Activated naive CD8-positive, alpha-beta T cell treated with anti-CD3 and anti-CD28 coated beads for 36 hours (primary cell): ENCODE measurements at regions not wholly inside any gene's neighbourhood (a gene's known extent, or its start where the extent isn't known, plus 50 kb on each side); places are given as distances from the start of the nearest gene placed in this dataset.

Experiments used
- DNase-seq: peaks from one replicate; pipeline ENCODE4 v3.0.0; 2021
- H3K27ac Mint-ChIP-seq: one replicate; pipeline ENCODE4 v1.8.0; 2022; ENCODE audit warnings: mild to moderate bottlenecking, moderate library complexity, mixed read lengths
- H3K27me3 Mint-ChIP-seq: one replicate; pipeline ENCODE4 v1.8.0; 2022; ENCODE audit warnings: mild to moderate bottlenecking, mixed read lengths
- H3K36me3 Mint-ChIP-seq: one replicate; pipeline ENCODE4 v1.8.0; 2021; ENCODE audit warnings: mild to moderate bottlenecking, mixed read lengths
- H3K4me1 Mint-ChIP-seq: one replicate; pipeline ENCODE4 v1.8.0; 2021; ENCODE audit warnings: mixed read lengths
- H3K4me3 Mint-ChIP-seq: one replicate; pipeline ENCODE4 v1.8.0; 2022; ENCODE audit warnings: mild to moderate bottlenecking, moderate library complexity, mixed read lengths
- H3K9me3 Mint-ChIP-seq: one replicate; pipeline ENCODE4 v1.8.0; 2022; ENCODE audit warnings: mixed read lengths

- H3K27me3 Mint-ChIP-seq = no peaks in the 10 kb centered on the region
- DNase-seq = no peak
- H3K9me3 Mint-ChIP-seq = no peaks in the 10 kb centered on the region
Measured at GRCh38 chr13:103371271-103371670, 305.1 kb upstream of the SLC10A2 start.

GRCh38 chr13:103370790-103371189, 304.6 kb upstream of the SLC10A2 start:
- Mint-ChIP-seq H3K27ac (no peak overlapping the region), H3K9me3 (no peaks in the 10 kb centered on the region), H3K4me3 (no peak overlapping the region), H3K36me3 (no peaks in the 10 kb centered on the region), H3K4me1 (no peaks in the 10 kb centered on the region), H3K27me3 (no peaks in the 10 kb centered on the region)
- no peak for DNase-seq

More at GRCh38 chr13:103371271-103371670, 305.1 kb upstream of the SLC10A2 start:
- Mint-ChIP-seq H3K27ac (no peak overlapping the region), H3K4me3 (no peak overlapping the region), H3K4me1 (no peaks in the 10 kb centered on the region), H3K36me3 (no peaks in the 10 kb centered on the region)

- Mint-ChIP-seq H3K36me3 (no peaks in the 10 kb centered on the region), H3K27ac (no peak overlapping the region), H3K4me3 (no peak overlapping the region), H3K27me3 (no peaks in the 10 kb centered on the region), H3K9me3 (no peaks in the 10 kb centered on the region), H3K4me1 (no peaks in the 10 kb centered on the region)
- no peak for DNase-seq
Measured at GRCh38 chr13:103358255-103358932, 292.2 kb upstream of the SLC10A2 start.

GRCh38 chr13:103356226-103356864, 290.1 kb upstream of the SLC10A2 start:
- Mint-ChIP-seq H3K9me3 (no peaks in the 10 kb centered on the region), H3K27ac (no peak overlapping the region), H3K36me3 (no peaks in the 10 kb centered on the region), H3K27me3 (no peaks in the 10 kb centered on the region), H3K4me1 (no peaks in the 10 kb centered on the region), H3K4me3 (no peak overlapping the region)
- DNase-seq = no peak

- no peaks in the 10 kb centered on the region for H3K27me3 Mint-ChIP-seq
Measured at GRCh38 chr13:103354171-103354570, 288.0 kb upstream of the SLC10A2 start.

GRCh38 chr13:103351035-103351828, 285.0 kb upstream of the SLC10A2 start:
- no peak overlapping the region for H3K4me3 Mint-ChIP-seq
- no peaks in the 10 kb centered on the region for H3K36me3 Mint-ChIP-seq
- no peaks in the 10 kb centered on the region for H3K27me3 Mint-ChIP-seq
- H3K27ac Mint-ChIP-seq = no peak overlapping the region
- DNase-seq = no peak
- no peaks in the 10 kb centered on the region for H3K9me3 Mint-ChIP-seq
- H3K4me1 Mint-ChIP-seq = no peaks in the 10 kb centered on the region

More at GRCh38 chr13:103354171-103354570, 288.0 kb upstream of the SLC10A2 start:
- H3K27ac Mint-ChIP-seq = no peak overlapping the region
- H3K36me3 Mint-ChIP-seq = no peaks in the 10 kb centered on the region
- no peak overlapping the region for H3K4me3 Mint-ChIP-seq
- H3K9me3 Mint-ChIP-seq = no peaks in the 10 kb centered on the region
- H3K4me1 Mint-ChIP-seq = no peaks in the 10 kb centered on the region
- DNase-seq = no peak

GRCh38 chr13:103350147-103350546, 283.9 kb upstream of the SLC10A2 start:
- H3K36me3 Mint-ChIP-seq = no peaks in the 10 kb centered on the region

GRCh38 chr13:103349211-103349980, 283.2 kb upstream of the SLC10A2 start:
- Mint-ChIP-seq H3K4me1 (no peaks in the 10 kb centered on the region), H3K9me3 (peaks cover 8% of the 10 kb centered on the region), H3K36me3 (no peaks in the 10 kb centered on the region), H3K4me3 (no peak overlapping the region), H3K27me3 (no peaks in the 10 kb centered on the region), H3K27ac (no peak overlapping the region)
- DNase-seq = no peak

More at GRCh38 chr13:103350147-103350546, 283.9 kb upstream of the SLC10A2 start:
- no peaks in the 10 kb centered on the region for H3K27me3 Mint-ChIP-seq
- no peaks in the 10 kb centered on the region for H3K4me1 Mint-ChIP-seq
- DNase-seq = no peak
- H3K9me3 Mint-ChIP-seq = peaks cover 1% of the 10 kb centered on the region
- no peak overlapping the region for H3K4me3 Mint-ChIP-seq
- H3K27ac Mint-ChIP-seq = no peak overlapping the region

- Mint-ChIP-seq H3K4me1 (no peaks in the 10 kb centered on the region), H3K27me3 (peaks cover 4% of the 10 kb centered on the region), H3K9me3 (peaks cover 1% of the 10 kb centered on the region), H3K4me3 (no peak overlapping the region), H3K36me3 (no peaks in the 10 kb centered on the region), H3K27ac (no peak overlapping the region)
- DNase-seq = no peak
Measured at GRCh38 chr13:103335241-103335640, 269.0 kb upstream of the SLC10A2 start.

GRCh38 chr13:103331924-103332323, 265.7 kb upstream of the SLC10A2 start:
- H3K9me3 Mint-ChIP-seq = no peaks in the 10 kb centered on the region
- DNase-seq = no peak
- no peaks in the 10 kb centered on the region for H3K4me1 Mint-ChIP-seq
- no peak overlapping the region for H3K27ac Mint-ChIP-seq
- H3K27me3 Mint-ChIP-seq = peaks cover 4% of the 10 kb centered on the region
- H3K36me3 Mint-ChIP-seq = no peaks in the 10 kb centered on the region
- no peak overlapping the region for H3K4me3 Mint-ChIP-seq

- no peak overlapping the region for H3K4me3 Mint-ChIP-seq
- no peaks in the 10 kb centered on the region for H3K36me3 Mint-ChIP-seq
- H3K27me3 Mint-ChIP-seq = peaks cover 4% of the 10 kb centered on the region
- no peak overlapping the region for H3K27ac Mint-ChIP-seq
- peaks cover 3% of the 10 kb centered on the region for H3K9me3 Mint-ChIP-seq
- no peak for DNase-seq
- H3K4me1 Mint-ChIP-seq = no peaks in the 10 kb centered on the region
Measured at GRCh38 chr13:103328899-103329298, 262.7 kb upstream of the SLC10A2 start.

GRCh38 chr13:103326326-103326725, 260.1 kb upstream of the SLC10A2 start:
- H3K4me1 Mint-ChIP-seq = no peaks in the 10 kb centered on the region
- no peak overlapping the region for H3K27ac Mint-ChIP-seq
- H3K27me3 Mint-ChIP-seq = peaks cover 4% of the 10 kb centered on the region
- no peak overlapping the region for H3K4me3 Mint-ChIP-seq
- no peak for DNase-seq
- no peaks in the 10 kb centered on the region for H3K36me3 Mint-ChIP-seq
- H3K9me3 Mint-ChIP-seq = peaks cover 6% of the 10 kb centered on the region

GRCh38 chr13:103325672-103326071, 259.5 kb upstream of the SLC10A2 start:
- no peaks in the 10 kb centered on the region for H3K4me1 Mint-ChIP-seq
- H3K9me3 Mint-ChIP-seq = peaks cover 6% of the 10 kb centered on the region
- peaks cover 4% of the 10 kb centered on the region for H3K27me3 Mint-ChIP-seq
- DNase-seq = no peak
- H3K4me3 Mint-ChIP-seq = no peak overlapping the region
- H3K36me3 Mint-ChIP-seq = no peaks in the 10 kb centered on the region
- no peak overlapping the region for H3K27ac Mint-ChIP-seq

GRCh38 chr13:103324641-103325040, 258.4 kb upstream of the SLC10A2 start:
- H3K36me3 Mint-ChIP-seq = no peaks in the 10 kb centered on the region
- H3K9me3 Mint-ChIP-seq = peaks cover 6% of the 10 kb centered on the region
- no peaks in the 10 kb centered on the region for H3K4me1 Mint-ChIP-seq
- H3K27ac Mint-ChIP-seq = no peak overlapping the region
- no peak for DNase-seq
- H3K4me3 Mint-ChIP-seq = no peak overlapping the region
- H3K27me3 Mint-ChIP-seq = no peaks in the 10 kb centered on the region

GRCh38 chr13:103315711-103316110, 249.5 kb upstream of the SLC10A2 start:
- H3K27ac Mint-ChIP-seq = no peak overlapping the region
- H3K9me3 Mint-ChIP-seq = no peaks in the 10 kb centered on the region
- no peaks in the 10 kb centered on the region for H3K27me3 Mint-ChIP-seq
- H3K36me3 Mint-ChIP-seq = no peaks in the 10 kb centered on the region
- no peak for DNase-seq
- H3K4me3 Mint-ChIP-seq = no peak overlapping the region
- H3K4me1 Mint-ChIP-seq = no peaks in the 10 kb centered on the region
